Adrenal gland (tissue), 5 donors: ENCODE measurements at regions not wholly inside any gene's neighbourhood (a gene's known extent, or its start where the extent isn't known, plus 50 kb on each side); places are given as distances from the start of the nearest gene placed in this dataset.

Source experiments
- POLR2A ChIP-seq, 2 donors: fragments of 450-650 bp; IDR thresholded peaks; one replicate each; pipeline ENCODE4 v1.6.1; 2017; ENCODE audit warnings: antibody characterized with exemption in 2 of 2, mild to moderate bottlenecking in 2 of 2, moderate library complexity in 1 of 2
- TF ChIP-seq, protein P1 (sequence below), 6 experiments: fragments of 450-650 bp in 4 of 6; fragments of 200-600 bp in 2 of 6; sonication (generic) in 1 of 6; IDR thresholded peaks; 1 replicate in 5 of 6; 2 replicates in 1 of 6; pipeline versions ENCODE4 v1.5.1 to v1.8.0; 2016 to 2021; ENCODE audit warnings: antibody characterized with exemption in 6 of 6, mild to moderate bottlenecking in 2 of 6, moderate library complexity in 1 of 6
- donor health status: DM: no; HTN: no; CAD: no.

DNA sequence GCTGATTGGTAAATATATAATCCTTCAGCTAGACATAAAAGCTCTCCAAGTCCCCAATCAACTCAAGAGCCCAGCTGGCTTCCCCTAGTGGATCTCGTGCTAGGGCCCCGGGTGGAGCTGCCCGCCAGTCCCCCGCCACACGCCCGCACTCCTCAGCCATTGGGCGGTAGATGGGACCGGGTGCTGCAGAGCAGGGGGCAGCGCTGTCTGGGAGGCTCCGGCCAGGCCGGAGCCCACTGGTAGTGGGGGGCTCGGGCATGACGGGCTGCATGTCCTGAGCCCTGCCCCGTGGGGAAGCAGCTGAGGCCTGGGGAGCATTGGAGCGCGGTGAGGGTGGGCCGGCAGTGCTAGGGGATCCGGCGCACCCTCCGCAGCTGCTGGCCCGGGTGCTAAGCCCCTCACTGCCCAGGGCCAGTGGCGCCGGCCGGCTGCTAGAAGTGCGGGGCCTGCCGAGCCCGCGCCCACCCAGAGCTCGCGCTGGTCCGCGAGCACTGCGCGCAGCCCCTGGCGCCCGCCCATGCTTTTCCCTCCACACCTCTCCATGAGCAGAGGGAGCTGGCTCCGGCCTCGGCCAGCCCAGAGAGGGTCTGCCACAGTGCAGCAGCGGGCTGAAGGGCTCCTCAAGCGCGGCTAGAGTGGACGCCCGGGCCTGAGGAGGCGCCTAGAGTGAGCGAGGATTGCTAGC, 1680.6 kb upstream of the RAG2 start:
- TF ChIP-seq, protein P1, sequence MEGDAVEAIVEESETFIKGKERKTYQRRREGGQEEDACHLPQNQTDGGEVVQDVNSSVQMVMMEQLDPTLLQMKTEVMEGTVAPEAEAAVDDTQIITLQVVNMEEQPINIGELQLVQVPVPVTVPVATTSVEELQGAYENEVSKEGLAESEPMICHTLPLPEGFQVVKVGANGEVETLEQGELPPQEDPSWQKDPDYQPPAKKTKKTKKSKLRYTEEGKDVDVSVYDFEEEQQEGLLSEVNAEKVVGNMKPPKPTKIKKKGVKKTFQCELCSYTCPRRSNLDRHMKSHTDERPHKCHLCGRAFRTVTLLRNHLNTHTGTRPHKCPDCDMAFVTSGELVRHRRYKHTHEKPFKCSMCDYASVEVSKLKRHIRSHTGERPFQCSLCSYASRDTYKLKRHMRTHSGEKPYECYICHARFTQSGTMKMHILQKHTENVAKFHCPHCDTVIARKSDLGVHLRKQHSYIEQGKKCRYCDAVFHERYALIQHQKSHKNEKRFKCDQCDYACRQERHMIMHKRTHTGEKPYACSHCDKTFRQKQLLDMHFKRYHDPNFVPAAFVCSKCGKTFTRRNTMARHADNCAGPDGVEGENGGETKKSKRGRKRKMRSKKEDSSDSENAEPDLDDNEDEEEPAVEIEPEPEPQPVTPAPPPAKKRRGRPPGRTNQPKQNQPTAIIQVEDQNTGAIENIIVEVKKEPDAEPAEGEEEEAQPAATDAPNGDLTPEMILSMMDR (IDR thresholded peaks at IDR 0.05): no peak
- TF ChIP-seq POLR2A (IDR thresholded peaks at IDR 0.05): no peak
